SK-N-MC (cell line): ENCODE measurements at regions not wholly inside any gene's neighbourhood (a gene's known extent, or its start where the extent isn't known, plus 50 kb on each side); places are given as distances from the start of the nearest gene placed in this dataset.

ENCODE experiments used
- DNase-seq: peaks from one replicate; pipeline ENCODE4 v3.0.0-alpha.2; 2011; ENCODE audit warnings: low read depth, low spot score
- H3K27ac ChIP-seq: fragments of 200-600 bp; sonication (generic); 2 replicates; pipeline ENCODE4 v1.5.1; 2016; ENCODE audit warnings: mixed run types
- H3K36me3 ChIP-seq: fragments of 200-600 bp; sonication (generic); 2 replicates; pipeline ENCODE4 v1.6.1; 2017; ENCODE audit warnings: antibody characterized with exemption, low read length, mixed read lengths; ENCODE audit not compliant: insufficient read depth
- H3K4me3 ChIP-seq: fragments of 200-600 bp; sonication (generic); 2 replicates; pipeline ENCODE4 v1.5.1; 2016
- H3K9ac ChIP-seq: fragments of 200-600 bp; sonication (generic); 2 replicates; pipeline ENCODE4 v1.8.0; 2017; ENCODE audit warnings: mixed run types, mixed read lengths; ENCODE audit not compliant: insufficient read length
- H3K9me3 ChIP-seq: fragments of 200-600 bp; sonication (generic); 2 replicates; pipeline ENCODE4 v1.6.1; 2017; ENCODE audit warnings: low read depth, mild to moderate bottlenecking, antibody characterized with exemption, low read length, moderate library complexity, mixed read lengths
- EZH2 ChIP-seq: fragments of 200-600 bp; sonication (generic); IDR thresholded peaks from one replicate; pipeline ENCODE4 v1.6.1; 2017; ENCODE audit warnings: antibody characterized with exemption
- FOXP2 ChIP-seq: optimal IDR thresholded peaks from 2 replicates; pipeline ENCODE3; 2011; ENCODE audit warnings: mild to moderate bottlenecking, moderate library complexity; ENCODE audit not compliant: insufficient read depth; ENCODE audit errors: extremely low read length, control extremely low read depth
- POLR2AphosphoS5 ChIP-seq: IDR thresholded peaks from 2 replicates; pipeline ENCODE4 v1.6.1; 2012; ENCODE audit warnings: mild to moderate bottlenecking, low read depth, low read length, borderline replicate concordance

- TF ChIP-seq FOXP2 = no peak
- no peak for TF ChIP-seq POLR2AphosphoS5
- Histone ChIP-seq H3K36me3 (no peaks in the 10 kb centered on the region), H3K27ac (no peak overlapping the region), H3K4me3 (no peak overlapping the region), H3K9me3 (no peaks in the 10 kb centered on the region), H3K9ac (no peak overlapping the region)
- no peak for DNase-seq
Measured at GRCh38 chr2:120805011-120805410, 69.3 kb downstream of the GLI2 start.

- Histone ChIP-seq H3K9ac (no peak overlapping the region), H3K9me3 (no peaks in the 10 kb centered on the region), H3K27ac (no peak overlapping the region), H3K36me3 (no peaks in the 10 kb centered on the region), H3K4me3 (no peak overlapping the region)
- TF ChIP-seq FOXP2 (no peak), POLR2AphosphoS5 (no peak), EZH2 (no peak)
- no peak for DNase-seq
Measured at GRCh38 chr2:120805602-120806001, 69.9 kb downstream of the GLI2 start.

GRCh38 chr2:120807751-120808150, 72.1 kb downstream of the GLI2 start:
- no peaks in the 10 kb centered on the region for H3K9me3 ChIP-seq
- TF ChIP-seq FOXP2 (no peak), POLR2AphosphoS5 (no peak), EZH2 (no peak)
- no peaks in the 10 kb centered on the region for H3K36me3 ChIP-seq
- no peak overlapping the region for H3K27ac ChIP-seq
- H3K4me3 ChIP-seq = no peak overlapping the region
- no peak overlapping the region for H3K9ac ChIP-seq
- DNase-seq = no peak

GRCh38 chr2:120809151-120809550, 73.5 kb downstream of the GLI2 start:
- H3K9me3 ChIP-seq = no peaks in the 10 kb centered on the region
- H3K9ac ChIP-seq = no peak overlapping the region
- H3K27ac ChIP-seq = peak overlapping the region; percentile 70; the same call in 1 of the 2 replicates
- no peak for TF ChIP-seq FOXP2
- no peak for TF ChIP-seq EZH2
- no peak for TF ChIP-seq POLR2AphosphoS5
- H3K4me3 ChIP-seq = peak overlapping the region; percentile 35; the same call in 1 of the 2 replicates
- DNase-seq = no peak
- H3K36me3 ChIP-seq = no peaks in the 10 kb centered on the region

- peak; percentile 58 for DNase-seq
- Histone ChIP-seq H3K9me3 (no peaks in the 10 kb centered on the region), H3K9ac (no peak overlapping the region), H3K27ac (peak overlapping the region; percentile 70; the same call in 1 of the 2 replicates), H3K36me3 (no peaks in the 10 kb centered on the region), H3K4me3 (peak overlapping the region; percentile 35)
- TF ChIP-seq EZH2 = no peak
- peak; percentile 29 for TF ChIP-seq FOXP2
- peak; percentile 34; the same call in 1 of the 2 replicates for TF ChIP-seq POLR2AphosphoS5
Measured at GRCh38 chr2:120809609-120810440, 74.2 kb downstream of the GLI2 start.

GRCh38 chr2:120810639-120811038, 75.0 kb downstream of the GLI2 start:
- Histone ChIP-seq H3K9me3 (no peaks in the 10 kb centered on the region), H3K4me3 (no peak overlapping the region), H3K27ac (no peak overlapping the region), H3K9ac (no peak overlapping the region), H3K36me3 (no peaks in the 10 kb centered on the region)
- no peak for TF ChIP-seq EZH2
- no peak for TF ChIP-seq POLR2AphosphoS5
- no peak for TF ChIP-seq FOXP2
- DNase-seq = no peak

- Histone ChIP-seq H3K4me3 (no peak overlapping the region), H3K36me3 (no peaks in the 10 kb centered on the region), H3K9ac (no peak overlapping the region), H3K9me3 (no peaks in the 10 kb centered on the region), H3K27ac (no peak overlapping the region)
- no peak for DNase-seq
- TF ChIP-seq EZH2 (no peak), POLR2AphosphoS5 (no peak), FOXP2 (no peak)
Measured at GRCh38 chr2:120812866-120813265, 77.2 kb downstream of the GLI2 start.

GRCh38 chr2:120814352-120814751, 78.7 kb downstream of the GLI2 start:
- no peak for DNase-seq
- Histone ChIP-seq H3K4me3 (no peak overlapping the region), H3K36me3 (no peaks in the 10 kb centered on the region), H3K9ac (no peak overlapping the region), H3K27ac (no peak overlapping the region), H3K9me3 (no peaks in the 10 kb centered on the region)
- TF ChIP-seq EZH2 (no peak), FOXP2 (no peak), POLR2AphosphoS5 (no peak)

GRCh38 chr2:120815292-120815691, 79.6 kb downstream of the GLI2 start:
- DNase-seq = no peak
- Histone ChIP-seq H3K27ac (no peak overlapping the region), H3K9ac (no peak overlapping the region), H3K36me3 (no peaks in the 10 kb centered on the region), H3K4me3 (no peak overlapping the region), H3K9me3 (no peaks in the 10 kb centered on the region)
- TF ChIP-seq POLR2AphosphoS5 (no peak), EZH2 (no peak), FOXP2 (no peak)
